H1 (cell line): ENCODE measurements at regions not wholly inside any gene's neighbourhood (a gene's known extent, or its start where the extent isn't known, plus 50 kb on each side); places are given as distances from the start of the nearest gene placed in this dataset.
A peak's percentile ranks its signal among the peaks of the same experiment; 100 is the strongest.

Source experiments
- CTCF ChIA-PET: fragments of 300-600 bp; sonication (Branson Sonifier 250); formaldehyde crosslinking; loops from one replicate; lab custom pipeline; 2021; ENCODE audit not compliant: partially characterized antibody; lab: Charles Lee
- POLR2A ChIA-PET: fragments of 300-600 bp; sonication (Branson Sonifier 250); formaldehyde crosslinking; loops from one replicate; lab custom pipeline; 2021; ENCODE audit warnings: inconsistent platforms; ENCODE audit not compliant: partially characterized antibody; lab: Charles Lee
- DNase-seq, 2 experiments: peaks; one replicate each; pipeline versions ENCODE4 v3.0.0 to v3.0.0-alpha.2; 2010 to 2022; ENCODE audit warnings: low spot score in 2 of 2, low read depth in 1 of 2, mixed read lengths in 1 of 2
- FAIRE-seq: peaks from 2 replicates; lab custom pipeline; 2011; peaks lifted over from hg19 to GRCh38; lab: Jason Lieb, UNC
- H2AFZ ChIP-seq: 2 replicates; pipeline ENCODE4 v1.8.1; 2012; ENCODE audit warnings: low read length, inconsistent platforms
- H2AK5ac ChIP-seq: 2 replicates; pipeline ENCODE4 v1.6.1; 2013; ENCODE audit warnings: low read depth, low read length
- H2BK120ac ChIP-seq: replicated peaks from 2 replicates; pipeline ENCODE3; 2013; ENCODE audit warnings: low read depth, low read length, inconsistent platforms
- H2BK12ac ChIP-seq: 2 replicates; pipeline ENCODE4 v1.6.1; 2013; ENCODE audit warnings: low read depth, low read length
- H2BK15ac ChIP-seq: 2 replicates; pipeline ENCODE4 v1.6.1; 2013; ENCODE audit warnings: low read length
- H2BK20ac ChIP-seq: 2 replicates; pipeline ENCODE4 v1.6.1; 2013; ENCODE audit warnings: low read length
- H2BK5ac ChIP-seq: 2 replicates; pipeline ENCODE4 v1.6.1; 2013; ENCODE audit warnings: low read depth, low read length
- H3K14ac ChIP-seq: 2 replicates; pipeline ENCODE4 v1.6.1; 2013; ENCODE audit warnings: inconsistent platforms; ENCODE audit not compliant: insufficient read length
- H3K18ac ChIP-seq: 2 replicates; pipeline ENCODE4 v1.6.1; 2013; ENCODE audit warnings: low read length; ENCODE audit errors: extremely low read depth
- H3K23ac ChIP-seq: 2 replicates; pipeline ENCODE4 v1.6.1; 2013; ENCODE audit warnings: inconsistent platforms; ENCODE audit not compliant: insufficient read length
- H3K23me2 ChIP-seq: 2 replicates; pipeline ENCODE4 v1.6.1; 2013; ENCODE audit warnings: low read depth, low read length
- H3K27ac ChIP-seq: 2 replicates; pipeline ENCODE4 v1.6.1; 2011; ENCODE audit warnings: low read depth, low read length, inconsistent platforms
- H3K27me3 ChIP-seq, 4 experiments: replicated peaks in 1 of 4; 1 replicate in 1 of 4; 2 replicates in 3 of 4; pipeline versions ENCODE4 v1.6.1 to v1.8.1; 2011 to 2013; ENCODE audit warnings: low read length in 3 of 4, mild to moderate bottlenecking in 3 of 4, inconsistent platforms in 2 of 4, mixed read lengths in 2 of 4, moderate library complexity in 1 of 4; ENCODE audit not compliant: control insufficient read depth in 3 of 4, insufficient read depth in 3 of 4; ENCODE audit errors: extremely low read depth in 1 of 4
- H3K36me3 ChIP-seq, 4 experiments: 2 replicates each; pipeline versions ENCODE4 v1.6.1 to v1.8.1; 2011 to 2013; ENCODE audit warnings: mild to moderate bottlenecking in 4 of 4, low read length in 3 of 4, moderate library complexity in 2 of 4, control low read depth in 1 of 4, inconsistent platforms in 1 of 4; ENCODE audit not compliant: insufficient read depth in 4 of 4, control insufficient read depth in 2 of 4
- H3K4ac ChIP-seq: replicated peaks from 2 replicates; pipeline ENCODE3; 2013; ENCODE audit warnings: low read length, low read depth, mixed read lengths, inconsistent platforms; ENCODE audit not compliant: insufficient read length
- H3K4me1 ChIP-seq, 4 experiments: replicated peaks in 1 of 4; 1 replicate in 1 of 4; 2 replicates in 3 of 4; pipeline versions ENCODE4 v1.6.1 to v1.8.1; 2011 to 2013; ENCODE audit warnings: low read length in 3 of 4, inconsistent platforms in 2 of 4, mixed read lengths in 1 of 4; ENCODE audit not compliant: insufficient read depth in 4 of 4, control insufficient read depth in 3 of 4
- H3K4me2 ChIP-seq, 2 experiments: 2 replicates each; pipeline versions ENCODE4 v1.6.1 to v1.8.1; 2011 to 2013; ENCODE audit warnings: low read depth in 2 of 2, low read length in 2 of 2, control low read depth in 1 of 2, inconsistent platforms in 1 of 2, mild to moderate bottlenecking in 1 of 2; ENCODE audit not compliant: insufficient read depth in 1 of 2
- H3K4me3 ChIP-seq, 4 experiments: fragments of 200-600, 300-600 bp in 1 of 4; sonication (generic), shearing (Covaris generic), sonication (Bioruptor Twin) in 1 of 4; 2 replicates each; pipeline versions ENCODE4 v1.5.1 to v1.8.1; 2011 to 2016; ENCODE audit warnings: low read length in 4 of 4, low read depth in 3 of 4, control low read depth in 2 of 4, inconsistent platforms in 2 of 4, mild to moderate bottlenecking in 2 of 4, mixed read lengths in 1 of 4, moderate library complexity in 1 of 4; ENCODE audit not compliant: insufficient read depth in 2 of 4; ENCODE audit errors: extremely low read depth in 1 of 4
- H3K56ac ChIP-seq: replicated peaks from 2 replicates; pipeline ENCODE3; 2013; ENCODE audit warnings: low read depth, mild to moderate bottlenecking, mixed read lengths, low read length, inconsistent platforms; ENCODE audit not compliant: insufficient read length
- H3K79me1 ChIP-seq: 2 replicates; pipeline ENCODE4 v1.6.1; 2013; ENCODE audit warnings: low read depth, low read length, control low read depth
- H3K79me2 ChIP-seq, 2 experiments: 2 replicates each; pipeline versions ENCODE4 v1.6.1 to v1.8.1; 2012 to 2013; ENCODE audit warnings: low read length in 2 of 2, mild to moderate bottlenecking in 2 of 2, inconsistent platforms in 1 of 2; ENCODE audit not compliant: insufficient read depth in 2 of 2, control insufficient read depth in 1 of 2
- H3K9ac ChIP-seq, 4 experiments: replicated peaks in 1 of 4; 1 replicate in 1 of 4; 2 replicates in 3 of 4; pipeline versions ENCODE4 v1.6.1 to v1.8.1; 2011 to 2013; ENCODE audit warnings: low read depth in 3 of 4, low read length in 3 of 4, control low read depth in 2 of 4, mild to moderate bottlenecking in 2 of 4, moderate library complexity in 2 of 4, inconsistent platforms in 1 of 4; ENCODE audit errors: extremely low read depth in 1 of 4
- H3K9me3 ChIP-seq, 2 experiments: 2 replicates each; pipeline versions ENCODE4 v1.6.1 to v1.8.1; 2012 to 2013; ENCODE audit warnings: mild to moderate bottlenecking in 2 of 2, moderate library complexity in 2 of 2, control low read depth in 1 of 2, inconsistent platforms in 1 of 2, low read depth in 1 of 2, low read length in 1 of 2, mixed read lengths in 1 of 2; ENCODE audit not compliant: insufficient read depth in 2 of 2
- H4K20me1 ChIP-seq, 2 experiments: replicated peaks in 1 of 2; 2 replicates each; pipeline versions ENCODE3 to v1.8.1; 2011 to 2013; ENCODE audit warnings: inconsistent platforms in 2 of 2, low read length in 2 of 2, mild to moderate bottlenecking in 1 of 2; ENCODE audit not compliant: insufficient read depth in 2 of 2, control insufficient read depth in 1 of 2
- H4K5ac ChIP-seq: 2 replicates; pipeline ENCODE4 v1.6.1; 2013; ENCODE audit warnings: low read length, low read depth, mixed read lengths, inconsistent platforms; ENCODE audit not compliant: insufficient read length
- H4K8ac ChIP-seq: 2 replicates; pipeline ENCODE4 v1.8.0; 2013; ENCODE audit warnings: mild to moderate bottlenecking, moderate library complexity, low read length, inconsistent platforms; ENCODE audit not compliant: insufficient read depth; ENCODE audit errors: extremely low read depth
- H4K91ac ChIP-seq: replicated peaks from 2 replicates; pipeline ENCODE3; 2013; ENCODE audit warnings: low read length, mixed read lengths, inconsistent platforms; ENCODE audit not compliant: insufficient read length
- CBX8 ChIP-seq: fragments of 300-800, 300-1000 bp; sonication (generic); IDR thresholded peaks from 2 replicates; pipeline ENCODE4 v1.7.1; 2016; ENCODE audit warnings: low read depth, low read length, borderline replicate concordance
- E2F6 ChIP-seq: IDR thresholded peaks from 2 replicates; pipeline ENCODE4 v1.6.1; 2012; ENCODE audit warnings: inconsistent platforms
- KDM1A ChIP-seq: fragments of 200-600, 300-600 bp; sonication (generic); IDR thresholded peaks from 2 replicates; pipeline ENCODE4 v1.7.1; 2016; ENCODE audit warnings: mild to moderate bottlenecking, low read length, borderline replicate concordance
- MAX ChIP-seq: IDR thresholded peaks from 2 replicates; pipeline ENCODE4 v1.6.1; 2012; ENCODE audit warnings: inconsistent platforms
- RNF2 ChIP-seq: fragments of 200-900, 300-1000 bp; sonication (generic); IDR thresholded peaks from 2 replicates; pipeline ENCODE4 v1.7.1; 2016; ENCODE audit warnings: borderline replicate concordance, low read depth, mild to moderate bottlenecking, antibody characterized with exemption, low read length; ENCODE audit not compliant: poor library complexity, severe bottlenecking; ENCODE audit errors: missing control alignments
- SAP30 ChIP-seq: fragments of 300-600 bp; sonication (generic); IDR thresholded peaks from 2 replicates; pipeline ENCODE4 v1.7.1; 2012; ENCODE audit warnings: low read length, moderate library complexity, mild to moderate bottlenecking, inconsistent platforms; ENCODE audit not compliant: insufficient read depth, insufficient replicate concordance
- SIX5 ChIP-seq: IDR thresholded peaks from 2 replicates; pipeline ENCODE4 v1.6.1; 2011; ENCODE audit warnings: mild to moderate bottlenecking, low read depth, low read length
- SP2 ChIP-seq: IDR thresholded peaks from 2 replicates; pipeline ENCODE4 v1.6.1; 2012; ENCODE audit warnings: mild to moderate bottlenecking, low read length, inconsistent platforms
- SP4 ChIP-seq: IDR thresholded peaks from 2 replicates; pipeline ENCODE4 v1.6.1; 2012; ENCODE audit warnings: low read length, inconsistent platforms
- TAF1 ChIP-seq: IDR thresholded peaks from 2 replicates; pipeline ENCODE4 v1.6.1; 2011; ENCODE audit warnings: mild to moderate bottlenecking, low read depth, low read length
- TEAD4 ChIP-seq: IDR thresholded peaks from 2 replicates; pipeline ENCODE4 v1.6.1; 2012; ENCODE audit warnings: low read depth, low read length, inconsistent platforms, mixed read lengths
- USF2 ChIP-seq: IDR thresholded peaks from 2 replicates; pipeline ENCODE4 v1.6.1; 2011; ENCODE audit warnings: low read length, improper control_type of control experiment
- WGBS, 2 experiments: shearing (Covaris generic) in 1 of 2; methylation state at CpG; one replicate each; pipeline versions ENCODE4 v1.1.6 to v1.1.7; 2013 to 2015; ENCODE audit warnings: low lambda C conversion rate in 2 of 2, mixed read lengths in 2 of 2, inconsistent platforms in 1 of 2, low coverage in 1 of 2, missing lambda C conversion rate in 1 of 2; ENCODE audit not compliant: insufficient replicate concordance in 2 of 2, insufficient coverage in 1 of 2, insufficient read length in 1 of 2; ENCODE audit errors: extremely low coverage in 1 of 2, missing lambda C conversion rate in 1 of 2; 5-methylcytosine and 5-hydroxymethylcytosine counted together

GRCh38 chr4:120158841-120159463, 92.3 kb upstream of the MAD2L1 start:
- Histone ChIP-seq H2BK20ac (no peak overlapping the region), H3K14ac (no peak overlapping the region), H3K23ac (no peak overlapping the region), H3K27me3 (no peaks in the 10 kb centered on the region; a peak in 1 of 7 replicates), H3K9me3 (no peaks in the 10 kb centered on the region), H3K79me1 (no peaks in the 10 kb centered on the region), H2AFZ (no peak overlapping the region), H3K18ac (no peak overlapping the region), H3K27ac (no peak overlapping the region), H3K9ac (no peak overlapping the region), H4K8ac (no peak overlapping the region), H3K36me3 (no peaks in the 10 kb centered on the region), H4K5ac (no peak overlapping the region), H3K23me2 (no peaks in the 10 kb centered on the region), H3K4me2 (no peak overlapping the region), H4K91ac (no peak overlapping the region), H3K4me3 (no peak overlapping the region), H2BK5ac (no peak overlapping the region), H3K4ac (no peak overlapping the region), H3K4me1 (peaks cover 0 to 4% (median 1%) of the 10 kb centered on the region in 4 experiments; a peak in 2 of 7 replicates), H3K79me2 (no peaks in the 10 kb centered on the region), H2BK120ac (no peak overlapping the region), H3K56ac (no peak overlapping the region), H2AK5ac (no peak overlapping the region), H4K20me1 (no peaks in the 10 kb centered on the region), H2BK12ac (no peak overlapping the region), H2BK15ac (no peak overlapping the region)
- ChIA-PET CTCF (interaction anchor here (0.7 kb wide), 1 partner anchor 33 kb away, joined by 3 read pairs; no protein-coding TSS in a partner anchor), POLR2A (no interaction called here)
- 80% methylated on average over 3 of the region's 3 CpGs; no CpG with 5 or more reads in 1 of the 2 experiments for WGBS, 2 experiments
- FAIRE-seq (peak; percentile 66), DNase-seq (no peak)
- TF ChIP-seq RNF2 (no peak), MAX (no peak), TAF1 (no peak), USF2 (no peak), TEAD4 (no peak), SIX5 (no peak), SP2 (no peak), KDM1A (no peak), CBX8 (no peak), SP4 (no peak), E2F6 (no peak), SAP30 (no peak)
